ENCODE measurements at regions not wholly inside any gene's neighbourhood (a gene's known extent, or its start where the extent isn't known, plus 50 kb on each side); places are given as distances from the start of the nearest gene placed in this dataset.

DNA sequence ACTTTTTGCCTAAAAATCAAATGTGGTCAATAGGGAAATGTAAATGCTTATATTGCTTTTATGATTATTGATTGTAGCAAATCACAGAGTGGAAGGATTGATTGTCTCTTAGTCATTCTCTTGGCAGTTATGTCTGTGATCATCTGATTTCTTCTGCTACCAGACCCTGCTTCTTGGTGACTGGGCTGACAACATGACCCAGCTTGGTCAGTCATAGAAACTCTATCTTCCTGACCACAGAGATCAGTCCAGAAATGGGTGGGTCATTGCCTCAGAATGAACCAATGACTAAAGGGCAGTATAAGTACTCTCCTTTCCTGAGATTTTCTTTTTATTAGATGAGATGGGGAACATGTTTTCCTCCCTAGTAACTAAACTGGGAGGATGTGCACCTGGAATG, 87.6 kb downstream of the MAIP1 start:
- TF ChIP-seq POLR2A (IDR thresholded peaks at IDR 0.05): no peak
- TF ChIP-seq, protein P1, sequence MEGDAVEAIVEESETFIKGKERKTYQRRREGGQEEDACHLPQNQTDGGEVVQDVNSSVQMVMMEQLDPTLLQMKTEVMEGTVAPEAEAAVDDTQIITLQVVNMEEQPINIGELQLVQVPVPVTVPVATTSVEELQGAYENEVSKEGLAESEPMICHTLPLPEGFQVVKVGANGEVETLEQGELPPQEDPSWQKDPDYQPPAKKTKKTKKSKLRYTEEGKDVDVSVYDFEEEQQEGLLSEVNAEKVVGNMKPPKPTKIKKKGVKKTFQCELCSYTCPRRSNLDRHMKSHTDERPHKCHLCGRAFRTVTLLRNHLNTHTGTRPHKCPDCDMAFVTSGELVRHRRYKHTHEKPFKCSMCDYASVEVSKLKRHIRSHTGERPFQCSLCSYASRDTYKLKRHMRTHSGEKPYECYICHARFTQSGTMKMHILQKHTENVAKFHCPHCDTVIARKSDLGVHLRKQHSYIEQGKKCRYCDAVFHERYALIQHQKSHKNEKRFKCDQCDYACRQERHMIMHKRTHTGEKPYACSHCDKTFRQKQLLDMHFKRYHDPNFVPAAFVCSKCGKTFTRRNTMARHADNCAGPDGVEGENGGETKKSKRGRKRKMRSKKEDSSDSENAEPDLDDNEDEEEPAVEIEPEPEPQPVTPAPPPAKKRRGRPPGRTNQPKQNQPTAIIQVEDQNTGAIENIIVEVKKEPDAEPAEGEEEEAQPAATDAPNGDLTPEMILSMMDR (IDR thresholded peaks at IDR 0.05): no peak

Data from uterus (tissue), 2 donors.